Caco-2 (cell line): ENCODE measurements at regions not wholly inside any gene's neighbourhood (a gene's known extent, or its start where the extent isn't known, plus 50 kb on each side); places are given as distances from the start of the nearest gene placed in this dataset.

Experiments
- BruUV-seq: library from RNA; stranded (reverse); fragments of 400-500 nt; replicated peaks from 2 replicates; lab custom pipeline; 2021; lab: Mats Ljungman, UMichigan
- CTCF ChIA-PET: fragments of 300-600 bp; sonication (Branson Sonifier 250); formaldehyde crosslinking; loops from one replicate; lab custom pipeline; 2022; ENCODE audit warnings: antibody characterized with exemption; lab: Charles Lee
- POLR2A ChIA-PET: fragments of 300-600 bp; sonication (Branson Sonifier 250); formaldehyde crosslinking; loops from one replicate; lab custom pipeline; 2022; ENCODE audit warnings: antibody characterized with exemption; lab: Charles Lee
- DNase-seq, 2 experiments: peaks; one replicate each; pipeline versions ENCODE4 v3.0.0 to v3.0.0-alpha.2; 2020 to 2022
- H3K27me3 ChIP-seq: replicated peaks from 2 replicates; pipeline ENCODE4 v1.6.0; 2011; ENCODE audit warnings: low read length; ENCODE audit not compliant: control insufficient read depth, insufficient read depth
- H3K36me3 ChIP-seq: 2 replicates; pipeline ENCODE4 v1.5.1; 2011; ENCODE audit warnings: low read length; ENCODE audit not compliant: control insufficient read depth, insufficient read depth
- H3K4me1 ChIP-seq: fragments of 250-450 bp; sonication (Bioruptor Pico); 2 replicates; pipeline ENCODE4 v1.5.1; 2020; ENCODE audit warnings: mild to moderate bottlenecking
- H3K4me3 ChIP-seq: 2 replicates; pipeline ENCODE4 v1.5.1; 2011; ENCODE audit warnings: low read depth, mild to moderate bottlenecking, control low read depth, low read length
- H3K9me3 ChIP-seq: fragments of 250-450 bp; sonication (Bioruptor Pico); 2 replicates; pipeline ENCODE4 v1.5.1; 2020; ENCODE audit warnings: mild to moderate bottlenecking, moderate library complexity
- H3K27ac Mint-ChIP-seq: one replicate; pipeline ENCODE4 v1.8.0; 2022; ENCODE audit warnings: mixed read lengths; ENCODE audit not compliant: unreplicated experiment
- H3K27me3 Mint-ChIP-seq: one replicate; pipeline ENCODE4 v1.8.0; 2022; ENCODE audit warnings: mixed read lengths; ENCODE audit not compliant: insufficient read depth, unreplicated experiment
- H3K36me3 Mint-ChIP-seq: one replicate; pipeline ENCODE4 v1.8.0; 2022; ENCODE audit warnings: mild to moderate bottlenecking, mixed read lengths; ENCODE audit not compliant: insufficient read depth, unreplicated experiment
- H3K4me1 Mint-ChIP-seq: one replicate; pipeline ENCODE4 v1.8.0; 2022; ENCODE audit warnings: low read depth, mixed read lengths; ENCODE audit not compliant: unreplicated experiment
- H3K4me3 Mint-ChIP-seq: one replicate; pipeline ENCODE4 v1.8.0; 2022; ENCODE audit warnings: mild to moderate bottlenecking, moderate library complexity, mixed read lengths; ENCODE audit not compliant: unreplicated experiment
- H3K9me3 Mint-ChIP-seq: one replicate; pipeline ENCODE4 v1.8.0; 2022; ENCODE audit warnings: mixed read lengths; ENCODE audit not compliant: unreplicated experiment
- CTCF ChIP-seq, 2 experiments: fragments of 200-600 bp in 1 of 2; IDR thresholded peaks; 1 replicate in 1 of 2; 2 replicates in 1 of 2; pipeline versions ENCODE4 v1.5.1 to v1.8.0; 2011 to 2022; ENCODE audit warnings: antibody characterized with exemption in 1 of 2, control low read depth in 1 of 2, inconsistent platforms in 1 of 2, low read depth in 1 of 2, low read length in 1 of 2, mild to moderate bottlenecking in 1 of 2, moderate library complexity in 1 of 2; ENCODE audit not compliant: insufficient read depth in 1 of 2, severe bottlenecking in 1 of 2, unreplicated experiment in 1 of 2
- intact Hi-C: fragments of 100-400 bp; cut with micrococcal nuclease; formaldehyde crosslinking; loops from one replicate; pipeline ENCODE4 v1.10.0; 2022; ENCODE audit not compliant: unreplicated experiment

- ChIA-PET CTCF (no interaction called here), POLR2A (no interaction called here)
- no peaks in the 10 kb centered on the region for H3K9me3 Mint-ChIP-seq
- intact Hi-C loops, result no loop called here
- no peaks in the 10 kb centered on the region for H3K36me3 Mint-ChIP-seq
- no peak overlapping the region for H3K4me3 ChIP-seq
- H3K36me3 ChIP-seq, result no peaks in the 10 kb centered on the region
- TF ChIP-seq CTCF (IDR thresholded peaks at IDR 0.05; ENCODE audit: insufficient read depth in 1 of 2, low read depth in 1 of 2, low read length in 1 of 2, severe bottlenecking in 1 of 2, unreplicated experiment in 1 of 2), result no peak
- no peak overlapping the region for H3K27ac Mint-ChIP-seq
- H3K9me3 ChIP-seq, result no peaks in the 10 kb centered on the region; the same call in 1 of the 2 replicates
- no peaks in the 10 kb centered on the region for H3K4me1 ChIP-seq
- BruUV-seq, result no TSS peak
- H3K27me3 Mint-ChIP-seq, result peaks cover 6% of the 10 kb centered on the region
- H3K4me3 Mint-ChIP-seq, result no peak overlapping the region
- H3K4me1 Mint-ChIP-seq, result no peaks in the 10 kb centered on the region
- no peak for DNase-seq
- H3K27me3 ChIP-seq, result no peaks in the 10 kb centered on the region
Measured at GRCh38 chr2:11936761-11937160, 190.3 kb downstream of the LPIN1 start.

- Mint-ChIP-seq H3K27ac (no peak overlapping the region), H3K4me1 (no peaks in the 10 kb centered on the region), H3K36me3 (no peaks in the 10 kb centered on the region), H3K9me3 (no peaks in the 10 kb centered on the region), H3K27me3 (peaks cover 10% of the 10 kb centered on the region), H3K4me3 (no peak overlapping the region)
- POLR2A ChIA-PET, result no interaction called here
- intact Hi-C loops, result no loop called here
- no peak overlapping the region for H3K4me3 ChIP-seq
- no peaks in the 10 kb centered on the region for H3K27me3 ChIP-seq
- no peaks in the 10 kb centered on the region for H3K36me3 ChIP-seq
- no peaks in the 10 kb centered on the region; the same call in 1 of the 2 replicates for H3K9me3 ChIP-seq
- BruUV-seq, result no TSS peak
- CTCF ChIA-PET, result no interaction called here
- no peak for TF ChIP-seq CTCF (IDR thresholded peaks at IDR 0.05; ENCODE audit: insufficient read depth in 1 of 2, low read depth in 1 of 2, low read length in 1 of 2, severe bottlenecking in 1 of 2, unreplicated experiment in 1 of 2)
- DNase-seq, result no peak
- H3K4me1 ChIP-seq, result no peaks in the 10 kb centered on the region
Measured at GRCh38 chr2:11938196-11938595, 191.8 kb downstream of the LPIN1 start.

GRCh38 chr2:11939523-11939922 is 193.1 kb downstream of the LPIN1 start:
- ChIA-PET POLR2A (no interaction called here), CTCF (no interaction called here)
- no TSS peak for BruUV-seq
- H3K36me3 ChIP-seq, result no peaks in the 10 kb centered on the region
- no peaks in the 10 kb centered on the region for H3K4me1 ChIP-seq
- no peaks in the 10 kb centered on the region for H3K9me3 Mint-ChIP-seq
- H3K27me3 Mint-ChIP-seq, result peaks cover 10% of the 10 kb centered on the region
- no peaks in the 10 kb centered on the region for H3K4me1 Mint-ChIP-seq
- no peaks in the 10 kb centered on the region for H3K9me3 ChIP-seq
- H3K36me3 Mint-ChIP-seq, result no peaks in the 10 kb centered on the region
- no peak overlapping the region for H3K4me3 Mint-ChIP-seq
- no peak for DNase-seq
- intact Hi-C loops, result no loop called here
- no peak overlapping the region for H3K4me3 ChIP-seq
- H3K27ac Mint-ChIP-seq, result no peak overlapping the region
- H3K27me3 ChIP-seq, result no peaks in the 10 kb centered on the region
- no peak for TF ChIP-seq CTCF (IDR thresholded peaks at IDR 0.05; ENCODE audit: insufficient read depth in 1 of 2, low read depth in 1 of 2, low read length in 1 of 2, severe bottlenecking in 1 of 2, unreplicated experiment in 1 of 2)
